Ascending aorta (tissue), 2 donors: ENCODE measurements at regions not wholly inside any gene's neighbourhood (a gene's known extent, or its start where the extent isn't known, plus 50 kb on each side); places are given as distances from the start of the nearest gene placed in this dataset.
"Not testable (repeated sequence)": the region's sequence is repeated elsewhere in the genome, so short reads cannot be mapped to it uniquely, and the experiment has no call there.

Experiments
- DNase-seq, 2 donors: peaks; one replicate each; pipeline ENCODE4 v3.0.0-alpha.2; 2019; ENCODE audit warnings: low spot score in 2 of 2
- H3K27ac ChIP-seq, 2 donors: fragments of 200-600 bp; sonication (generic); one replicate each; pipeline ENCODE4 v1.5.1; 2016 to 2017; ENCODE audit warnings: mild to moderate bottlenecking in 1 of 2
- H3K27me3 ChIP-seq: fragments of 200-600 bp; sonication (generic); one replicate; pipeline ENCODE4 v1.5.1; 2017
- H3K36me3 ChIP-seq, 2 donors: fragments of 200-600 bp; sonication (generic); one replicate each; pipeline ENCODE4 v1.5.1; 2016
- H3K4me1 ChIP-seq, 2 donors: fragments of 200-600 bp; sonication (generic); one replicate each; pipeline ENCODE4 v1.5.1; 2016 to 2017; ENCODE audit warnings: mild to moderate bottlenecking in 1 of 2
- H3K4me3 ChIP-seq, 2 donors: fragments of 200-600 bp; sonication (generic); one replicate each; pipeline ENCODE4 v1.5.1; 2016 to 2017; ENCODE audit warnings: mild to moderate bottlenecking in 1 of 2
- H3K9me3 ChIP-seq, 2 donors: fragments of 200-600 bp; sonication (generic); one replicate each; pipeline ENCODE4 v1.5.1; 2016
- CTCF ChIP-seq, 3 experiments: fragments of 200-600 bp in 2 of 3; fragments of 450-650 bp in 1 of 3; sonication (generic) in 2 of 3; IDR thresholded peaks; one replicate each; pipeline ENCODE4 v1.5.1; 2016 to 2019; ENCODE audit warnings: antibody characterized with exemption in 3 of 3, mild to moderate bottlenecking in 1 of 3, moderate library complexity in 1 of 3
- intact Hi-C: fragments of 100-400 bp; cut with DNase I; formaldehyde crosslinking; loops from one replicate; pipeline ENCODE4 v1.15.1; 2023

DNA sequence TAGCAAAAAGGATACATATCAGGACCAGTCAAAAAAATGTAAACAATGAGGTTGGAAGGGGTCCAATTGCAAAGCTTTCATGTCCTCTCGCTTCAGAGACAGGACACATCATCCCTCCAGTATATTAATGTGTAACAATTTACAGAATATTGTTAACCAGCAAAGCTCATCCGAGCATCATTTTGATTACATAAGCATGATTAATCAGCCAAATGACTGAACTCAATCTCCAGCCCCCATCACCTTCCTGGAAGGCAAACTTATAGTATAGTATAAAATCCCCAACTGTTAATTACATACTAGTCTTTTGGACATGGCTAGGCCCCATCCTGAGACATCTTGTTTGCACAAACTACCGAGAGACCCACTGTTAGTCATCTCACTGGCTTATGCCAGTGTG is 77.6 kb upstream of the TRAM1L1 start:
- Histone ChIP-seq H3K36me3 (no peaks in the 10 kb centered on the region), H3K27ac (no peak overlapping the region), H3K9me3 (no peaks in the 10 kb centered on the region), H3K4me1 (no peaks in the 10 kb centered on the region), H3K27me3 (no peaks in the 10 kb centered on the region), H3K4me3 (no peak overlapping the region)
- intact Hi-C loops = no loop called here
- DNase-seq = no peak
- TF ChIP-seq CTCF (IDR thresholded peaks at IDR 0.05) = no peak

DNA sequence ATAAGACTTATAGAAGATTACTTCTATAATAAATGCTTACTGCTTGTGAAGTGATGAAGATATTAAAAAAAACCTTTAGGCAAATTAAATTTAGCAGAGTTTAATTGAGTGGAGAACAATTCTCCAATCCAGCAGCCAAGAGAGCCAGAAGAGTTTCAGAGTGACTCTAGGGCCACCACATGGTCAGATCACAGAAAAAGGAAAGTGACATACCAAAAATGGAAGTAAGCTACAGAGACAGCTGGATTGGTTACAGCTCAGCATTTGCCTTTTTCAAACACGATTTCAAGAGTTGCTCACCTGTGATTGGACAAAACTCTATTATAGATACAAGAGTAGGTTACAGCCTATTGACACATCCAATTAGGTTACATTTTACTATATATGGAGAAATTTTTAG is 79.0 kb upstream of the TRAM1L1 start:
- no peak for TF ChIP-seq CTCF (IDR thresholded peaks at IDR 0.05)
- Histone ChIP-seq H3K27me3 (no peaks in the 10 kb centered on the region), H3K4me3 (no peak overlapping the region), H3K27ac (no peak overlapping the region), H3K9me3 (no peaks in the 10 kb centered on the region), H3K36me3 (no peaks in the 10 kb centered on the region), H3K4me1 (no peaks in the 10 kb centered on the region)
- no peak for DNase-seq
- intact Hi-C loops = no loop called here

DNA sequence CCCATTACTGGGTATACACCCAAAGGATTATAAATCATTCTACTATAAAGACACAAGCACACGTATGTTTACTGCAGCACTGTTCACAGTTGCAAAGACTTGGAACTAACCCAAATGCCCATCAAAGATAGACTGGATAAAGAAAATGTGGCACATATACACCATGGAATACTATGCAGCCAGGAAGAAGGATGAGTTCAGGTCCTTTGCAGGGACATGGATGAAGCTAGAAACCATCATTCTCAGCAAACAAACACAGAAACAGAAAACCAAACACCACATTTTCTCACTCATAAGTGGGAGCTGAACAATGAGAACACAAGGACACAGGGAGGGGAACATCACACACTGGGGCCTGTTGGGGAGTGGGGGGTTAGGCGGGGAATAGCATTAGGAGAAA is 90.0 kb upstream of the TRAM1L1 start:
- H3K9me3 ChIP-seq, DNase-seq, H3K36me3 ChIP-seq, H3K4me1 ChIP-seq, H3K4me3 ChIP-seq, H3K27ac ChIP-seq, H3K27me3 ChIP-seq, intact Hi-C loops: not testable (repeated sequence)

GRCh38 chr4:117203231-117203630 is 117.9 kb upstream of the TRAM1L1 start:
- H3K36me3 ChIP-seq = no peaks in the 10 kb centered on the region
- no peaks in the 10 kb centered on the region for H3K4me1 ChIP-seq
- H3K27me3 ChIP-seq = no peaks in the 10 kb centered on the region
- no peak overlapping the region for H3K27ac ChIP-seq
- TF ChIP-seq CTCF (IDR thresholded peaks at IDR 0.05) = no peak
- H3K4me3 ChIP-seq = no peak overlapping the region
- intact Hi-C loops = no loop called here
- H3K9me3 ChIP-seq = no peaks in the 10 kb centered on the region
- no peak for DNase-seq

DNA sequence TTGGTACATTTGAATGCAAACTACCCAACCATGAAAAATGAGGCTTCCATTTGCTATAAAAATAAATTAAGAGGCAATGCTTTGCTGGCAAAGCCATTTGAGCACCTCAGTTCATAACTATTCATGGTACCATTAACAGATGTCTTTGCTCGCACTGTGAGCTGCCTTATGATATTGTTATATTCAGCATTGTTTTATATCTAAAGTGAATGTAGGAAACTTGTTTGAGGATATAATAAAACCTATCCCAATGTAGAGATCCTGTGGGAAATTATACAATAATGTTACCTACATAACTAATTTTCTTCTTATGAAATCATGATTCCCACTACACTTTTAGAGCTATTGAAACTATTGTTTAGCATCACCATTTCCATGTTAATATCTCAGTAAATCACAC is 125.2 kb upstream of the TRAM1L1 start:
- Histone ChIP-seq H3K4me3 (no peak overlapping the region), H3K9me3 (no peaks in the 10 kb centered on the region), H3K27ac (no peak overlapping the region), H3K36me3 (no peaks in the 10 kb centered on the region), H3K4me1 (no peaks in the 10 kb centered on the region), H3K27me3 (no peaks in the 10 kb centered on the region)
- intact Hi-C loops = no loop called here
- DNase-seq = no peak
- no peak for TF ChIP-seq CTCF (IDR thresholded peaks at IDR 0.05)

DNA sequence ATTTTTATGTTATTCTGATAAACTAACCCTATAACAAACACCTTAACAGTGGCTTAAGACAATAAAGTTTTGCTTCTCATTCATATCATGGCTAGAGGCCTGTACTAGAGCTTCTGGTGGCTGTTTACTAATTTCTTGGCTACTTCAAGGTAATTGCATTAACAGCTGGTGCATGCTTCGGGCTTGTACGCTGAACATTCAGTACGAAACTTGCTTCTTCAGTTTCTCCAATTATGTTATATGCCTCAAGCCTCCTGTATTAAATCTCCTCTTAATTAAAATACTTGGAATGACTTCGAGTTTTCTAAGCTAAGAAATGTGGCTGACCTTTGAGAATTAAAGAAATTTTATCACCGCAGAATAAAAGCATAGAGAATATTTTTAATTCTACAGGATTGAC is 138.9 kb upstream of the TRAM1L1 start:
- Histone ChIP-seq H3K4me1 (no peaks in the 10 kb centered on the region), H3K9me3 (no peaks in the 10 kb centered on the region), H3K4me3 (no peak overlapping the region), H3K36me3 (no peaks in the 10 kb centered on the region), H3K27ac (no peak overlapping the region), H3K27me3 (no peaks in the 10 kb centered on the region)
- intact Hi-C loops = no loop called here
- TF ChIP-seq CTCF (IDR thresholded peaks at IDR 0.05) = no peak
- DNase-seq = no peak
